ENCODE measurements at regions not wholly inside any gene's neighbourhood (a gene's known extent, or its start where the extent isn't known, plus 50 kb on each side); places are given as distances from the start of the nearest gene placed in this dataset.

DNA sequence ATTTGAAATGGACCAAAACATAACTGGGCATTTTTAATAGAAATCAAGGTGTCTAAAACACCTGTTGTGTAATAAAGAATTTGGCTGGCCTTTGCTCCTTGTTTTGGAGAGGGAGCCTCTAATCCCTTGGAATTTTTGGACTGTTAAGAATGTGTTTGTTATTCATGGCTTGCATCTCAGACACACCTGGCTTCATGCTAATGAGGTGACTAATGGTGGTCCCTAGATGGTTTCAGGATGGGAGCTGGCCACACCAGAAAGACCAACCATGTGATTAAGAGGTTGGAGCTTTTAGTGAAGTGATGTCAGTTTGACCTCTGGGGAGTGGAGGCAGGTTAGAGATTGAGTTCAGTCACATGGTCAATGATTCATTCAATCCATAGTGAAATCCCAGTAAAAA, 328.4 kb downstream of the DHX35 start:
- H3K36me3 ChIP-seq = no peaks in the 10 kb centered on the region
- DNase-seq (no peak), ATAC-seq (no peak)
- H3K27me3 ChIP-seq = no peaks in the 10 kb centered on the region
- TF ChIP-seq POLR2A (IDR thresholded peaks at IDR 0.05) = no peak
- TF ChIP-seq, protein P1, sequence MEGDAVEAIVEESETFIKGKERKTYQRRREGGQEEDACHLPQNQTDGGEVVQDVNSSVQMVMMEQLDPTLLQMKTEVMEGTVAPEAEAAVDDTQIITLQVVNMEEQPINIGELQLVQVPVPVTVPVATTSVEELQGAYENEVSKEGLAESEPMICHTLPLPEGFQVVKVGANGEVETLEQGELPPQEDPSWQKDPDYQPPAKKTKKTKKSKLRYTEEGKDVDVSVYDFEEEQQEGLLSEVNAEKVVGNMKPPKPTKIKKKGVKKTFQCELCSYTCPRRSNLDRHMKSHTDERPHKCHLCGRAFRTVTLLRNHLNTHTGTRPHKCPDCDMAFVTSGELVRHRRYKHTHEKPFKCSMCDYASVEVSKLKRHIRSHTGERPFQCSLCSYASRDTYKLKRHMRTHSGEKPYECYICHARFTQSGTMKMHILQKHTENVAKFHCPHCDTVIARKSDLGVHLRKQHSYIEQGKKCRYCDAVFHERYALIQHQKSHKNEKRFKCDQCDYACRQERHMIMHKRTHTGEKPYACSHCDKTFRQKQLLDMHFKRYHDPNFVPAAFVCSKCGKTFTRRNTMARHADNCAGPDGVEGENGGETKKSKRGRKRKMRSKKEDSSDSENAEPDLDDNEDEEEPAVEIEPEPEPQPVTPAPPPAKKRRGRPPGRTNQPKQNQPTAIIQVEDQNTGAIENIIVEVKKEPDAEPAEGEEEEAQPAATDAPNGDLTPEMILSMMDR (IDR thresholded peaks at IDR 0.05) = no peak
- peaks cover 0 to 4% (median 0%) of the 10 kb centered on the region in 12 donors for H3K9me3 ChIP-seq
- H3K4me1 ChIP-seq = peaks cover 0 to 2% (median 0%) of the 10 kb centered on the region in 12 donors
- no peak overlapping the region for H3K4me3 ChIP-seq
- no peak overlapping the region for H3K27ac ChIP-seq
- intact Hi-C loops (cut with DNase I) = no loop called here

DNA sequence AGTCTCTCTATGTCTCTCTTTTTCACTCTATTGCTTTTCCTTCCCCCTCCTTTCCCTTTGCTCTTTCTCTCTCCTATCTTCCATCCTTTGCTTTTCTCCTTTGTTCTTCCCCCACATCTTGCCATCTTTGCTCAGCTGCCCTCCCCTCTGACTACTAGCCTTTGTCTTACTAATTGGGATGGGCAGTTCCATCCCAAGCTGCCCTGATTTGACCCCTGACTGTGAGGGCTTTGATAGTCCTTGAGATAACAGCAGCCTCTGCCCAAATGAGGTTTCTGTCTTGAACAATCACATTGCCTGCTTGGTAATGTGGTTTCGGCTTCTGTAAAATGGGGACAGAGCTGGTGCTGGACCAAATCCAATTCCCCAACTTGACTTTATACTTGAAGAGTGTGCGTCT, 327.7 kb downstream of the DHX35 start:
- no peak for ATAC-seq
- no peak overlapping the region for H3K4me3 ChIP-seq
- 89 to 92% (median 90%) methylated on average over 2 of the region's 2 CpGs for WGBS, 4 donors
- H3K4me1 ChIP-seq = peaks cover 0 to 2% (median 0%) of the 10 kb centered on the region in 12 donors
- H3K27ac ChIP-seq = no peak overlapping the region
- peaks cover 0 to 4% (median 0%) of the 10 kb centered on the region in 12 donors for H3K9me3 ChIP-seq
- no peak for DNase-seq
- no peaks in the 10 kb centered on the region for H3K27me3 ChIP-seq
- intact Hi-C loops (cut with DNase I) = no loop called here
- H3K36me3 ChIP-seq = no peaks in the 10 kb centered on the region
- no peak for TF ChIP-seq POLR2A (IDR thresholded peaks at IDR 0.05)
- TF ChIP-seq, protein P1 (IDR thresholded peaks at IDR 0.05) = no peak

DNA sequence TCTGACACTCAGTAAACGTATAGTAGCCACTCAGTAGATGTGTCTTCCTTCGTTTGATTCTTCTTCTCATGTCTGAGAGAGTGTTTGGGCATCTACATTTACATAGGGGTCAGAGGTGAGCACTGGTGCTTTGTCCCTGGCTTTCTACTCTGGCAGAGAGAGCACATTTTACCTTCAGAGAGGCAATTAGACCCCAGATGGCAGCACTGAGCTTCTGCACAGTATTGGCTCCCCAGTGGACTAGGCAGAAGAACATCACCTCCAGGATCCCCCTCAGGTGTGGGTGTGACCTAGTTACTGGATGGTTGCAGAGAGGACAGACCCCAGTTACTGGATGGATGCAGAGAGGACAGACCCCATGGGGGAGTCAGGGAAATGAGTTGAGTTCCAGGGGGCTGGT, 327.2 kb downstream of the DHX35 start:
- no peaks in the 10 kb centered on the region for H3K4me1 ChIP-seq
- TF ChIP-seq POLR2A (IDR thresholded peaks at IDR 0.05) = no peak
- TF ChIP-seq, protein P1 (IDR thresholded peaks at IDR 0.05) = peak in 5 of 12 donors; percentile 17 to 39 (median 21)
- DNase-seq = no peak
- no peaks in the 10 kb centered on the region for H3K36me3 ChIP-seq
- peaks cover 0 to 4% (median 0%) of the 10 kb centered on the region in 12 donors for H3K9me3 ChIP-seq
- no peak for ATAC-seq
- H3K27me3 ChIP-seq = no peaks in the 10 kb centered on the region
- no peak overlapping the region for H3K4me3 ChIP-seq
- intact Hi-C loops (cut with DNase I) = no loop called here
- WGBS, 4 donors = 47 to 61% (median 57%) methylated on average over 2 of the region's 2 CpGs
- H3K27ac ChIP-seq = no peak overlapping the region

DNA sequence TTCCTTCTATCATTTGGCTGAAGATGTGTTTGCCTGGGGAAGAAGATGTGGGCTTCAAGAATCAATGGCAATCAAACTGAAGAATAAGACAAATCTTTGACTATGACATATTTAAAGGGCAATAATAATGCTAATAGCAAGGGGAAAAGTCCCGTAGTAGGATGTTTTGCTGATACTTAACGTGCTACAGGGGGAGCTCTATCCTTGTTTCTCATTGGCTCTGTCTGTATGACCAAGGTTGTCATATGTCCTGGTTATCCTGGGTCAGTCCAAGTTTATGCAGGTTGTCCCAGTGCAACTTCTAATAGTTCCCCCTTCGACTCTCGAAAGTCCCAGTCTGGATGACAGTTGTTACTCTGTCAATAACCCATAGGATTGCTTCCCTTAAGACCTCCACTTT, 321.3 kb downstream of the DHX35 start:
- ATAC-seq (no peak), DNase-seq (no peak)
- WGBS, 4 donors = 74 to 79% (median 75%) methylated on average over 4 of the region's 4 CpGs

More for the DNA sequence above, 321.3 kb downstream of the DHX35 start:
- no peak overlapping the region for H3K27ac ChIP-seq
- no peaks in the 10 kb centered on the region for H3K4me1 ChIP-seq
- no peaks in the 10 kb centered on the region for H3K9me3 ChIP-seq
- H3K27me3 ChIP-seq = peaks cover 0 to 7% (median 0%) of the 10 kb centered on the region in 9 donors
- no peak for TF ChIP-seq POLR2A (IDR thresholded peaks at IDR 0.05)
- TF ChIP-seq, protein P1 (IDR thresholded peaks at IDR 0.05) = no peak
- intact Hi-C loops (cut with DNase I) = no loop called here
- no peak overlapping the region for H3K4me3 ChIP-seq
- no peaks in the 10 kb centered on the region for H3K36me3 ChIP-seq
